ENCODE measurements at regions not wholly inside any gene's neighbourhood (a gene's known extent, or its start where the extent isn't known, plus 50 kb on each side); places are given as distances from the start of the nearest gene placed in this dataset.

- no peak for DNase-seq
These were observed 525.1 kb upstream of the FAM98A start for GRCh38 chr2:34123996-34124785.

- no peak for DNase-seq
These were observed 522.0 kb upstream of the FAM98A start for GRCh38 chr2:34121076-34121475.

- DNase-seq: no peak
These were observed 516.0 kb upstream of the FAM98A start for GRCh38 chr2:34115076-34115475.

- no peak for DNase-seq
These were observed 513.1 kb upstream of the FAM98A start for GRCh38 chr2:34112161-34112560.

GRCh38 chr2:34110392-34110791 is 511.3 kb upstream of the FAM98A start:
- no peak for DNase-seq

GRCh38 chr2:34107811-34108210 is 508.7 kb upstream of the FAM98A start:
- DNase-seq: no peak

GRCh38 chr2:34105006-34105767 is 506.1 kb upstream of the FAM98A start:
- no peak for DNase-seq

- DNase-seq: no peak
These were observed 505.5 kb upstream of the FAM98A start for GRCh38 chr2:34104601-34105000.

GRCh38 chr2:34103437-34103836 is 504.3 kb upstream of the FAM98A start:
- DNase-seq: no peak

GRCh38 chr2:34102339-34102738 is 503.2 kb upstream of the FAM98A start:
- no peak for DNase-seq

- no peak for DNase-seq
These were observed 500.3 kb upstream of the FAM98A start for GRCh38 chr2:34099377-34099776.

- DNase-seq: no peak
These were observed 499.2 kb upstream of the FAM98A start for GRCh38 chr2:34098256-34098655.

- peak; percentile 7 for DNase-seq
These were observed 497.6 kb upstream of the FAM98A start for GRCh38 chr2:34096562-34097171.

GRCh38 chr2:34093790-34094189 is 494.7 kb upstream of the FAM98A start:
- DNase-seq: no peak

GRCh38 chr2:34070196-34070595 is 471.1 kb upstream of the FAM98A start:
- no peak for DNase-seq

GRCh38 chr2:34069604-34070003 is 470.5 kb upstream of the FAM98A start:
- no peak for DNase-seq

GRCh38 chr2:34050413-34050812 is 451.3 kb upstream of the FAM98A start:
- DNase-seq: no peak

- no peak for DNase-seq
These were observed 446.1 kb upstream of the FAM98A start for GRCh38 chr2:34045101-34045655.

- no peak for DNase-seq
These were observed 438.8 kb upstream of the FAM98A start for GRCh38 chr2:34037886-34038285.

GRCh38 chr2:34037157-34037556 is 438.1 kb upstream of the FAM98A start:
- no peak for DNase-seq

- DNase-seq: no peak
These were observed 432.0 kb upstream of the FAM98A start for GRCh38 chr2:34031097-34031496.

- no peak for DNase-seq
These were observed 431.2 kb upstream of the FAM98A start for GRCh38 chr2:34030273-34030672.

- no peak for DNase-seq
These were observed 430.0 kb upstream of the FAM98A start for GRCh38 chr2:34029073-34029472.

GRCh38 chr2:34025196-34025595 is 426.1 kb upstream of the FAM98A start:
- no peak for DNase-seq

Data from activated naive CD4-positive, alpha-beta T cell treated with Interleukin-2 at 50 U/mL for 16 hours (primary cell).